ENCODE measurements at regions not wholly inside any gene's neighbourhood (a gene's known extent, or its start where the extent isn't known, plus 50 kb on each side); places are given as distances from the start of the nearest gene placed in this dataset.

DNA sequence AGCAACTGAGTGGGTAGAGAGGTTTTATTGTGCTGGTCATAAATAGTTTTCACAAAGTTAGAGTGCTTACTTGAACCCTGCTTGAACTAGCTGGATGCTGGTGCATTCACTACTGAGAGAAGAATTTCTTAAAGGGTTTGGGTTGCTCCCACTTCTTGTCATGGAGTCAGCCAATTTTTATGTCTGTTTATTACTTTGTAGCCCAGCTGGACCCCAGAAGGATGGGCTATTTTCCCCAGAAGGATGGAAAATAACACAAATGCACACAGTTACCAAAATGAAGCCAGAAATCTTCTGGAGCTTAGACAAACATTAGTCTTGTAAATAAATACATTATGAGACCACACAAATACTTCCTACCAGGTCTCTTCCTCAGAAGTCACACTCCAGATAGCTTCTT, 480.8 kb upstream of the TNC start:
- TF ChIP-seq FOXA1 (IDR thresholded peaks at IDR 0.05): no peak
- TF ChIP-seq SUZ12 (IDR thresholded peaks at IDR 0.05): no peak
- TF ChIP-seq ZNF384 (IDR thresholded peaks at IDR 0.05): no peak
- no peak for TF ChIP-seq FOXM1 (IDR thresholded peaks at IDR 0.05; ENCODE audit: borderline replicate concordance)
- TF ChIP-seq NFRKB (IDR thresholded peaks at IDR 0.05): no peak
- TF ChIP-seq FOXK2 (IDR thresholded peaks at IDR 0.05): no peak
- no peak for TF ChIP-seq SP1 (IDR thresholded peaks at IDR 0.05)
- TF ChIP-seq CTBP1 (IDR thresholded peaks at IDR 0.05; ENCODE audit: borderline replicate concordance): no peak
- no peak for TF ChIP-seq L3MBTL2 (conservative IDR thresholded peaks at IDR 0.05)
- TF ChIP-seq BHLHE40 (IDR thresholded peaks at IDR 0.05; ENCODE audit: borderline replicate concordance): no peak

All from HEK293T (cell line).